Esophagus muscularis mucosa (tissue), 3 donors: ENCODE measurements at regions not wholly inside any gene's neighbourhood (a gene's known extent, or its start where the extent isn't known, plus 50 kb on each side); places are given as distances from the start of the nearest gene placed in this dataset.

Experiments used
- POLR2A ChIP-seq: fragments of 450-650 bp; IDR thresholded peaks from one replicate; pipeline ENCODE4 v1.6.1; 2017; ENCODE audit warnings: antibody characterized with exemption, moderate library complexity, mild to moderate bottlenecking, low read depth
- POLR2AphosphoS5 ChIP-seq, 2 donors: sonication (generic); formaldehyde crosslinking; IDR thresholded peaks; one replicate each; pipeline ENCODE4 v1.6.1; 2017; ENCODE audit warnings: antibody characterized with exemption in 2 of 2
- TF ChIP-seq, protein P1 (sequence below), 3 experiments: fragments of 200-600 bp in 2 of 3; fragments of 450-650 bp in 1 of 3; sonication (generic) in 2 of 3; IDR thresholded peaks; one replicate each; pipeline ENCODE4 v1.5.1; 2017 to 2019; ENCODE audit warnings: antibody characterized with exemption in 3 of 3, mild to moderate bottlenecking in 2 of 3, moderate library complexity in 1 of 3

DNA sequence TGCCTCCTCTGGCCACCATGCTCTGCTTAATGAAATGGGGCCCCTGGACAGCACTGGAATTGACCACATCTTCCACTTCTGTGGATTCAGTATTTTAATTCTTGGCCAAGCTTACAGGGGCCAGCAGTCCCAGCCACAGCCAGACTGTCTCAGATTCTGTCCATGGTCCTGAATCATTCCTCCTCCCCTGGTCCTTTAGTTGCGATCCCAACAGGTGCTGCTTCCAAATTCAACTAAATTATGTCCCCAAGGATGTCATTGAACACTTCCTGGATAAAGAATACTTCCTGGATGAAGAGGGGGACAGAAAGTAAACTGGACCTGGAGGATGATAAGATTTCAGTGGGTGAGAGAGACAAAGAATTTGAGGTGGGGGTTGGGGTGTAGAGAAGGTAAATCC lies 111.1 kb upstream of the FOXB1 start:
- TF ChIP-seq, protein P1, sequence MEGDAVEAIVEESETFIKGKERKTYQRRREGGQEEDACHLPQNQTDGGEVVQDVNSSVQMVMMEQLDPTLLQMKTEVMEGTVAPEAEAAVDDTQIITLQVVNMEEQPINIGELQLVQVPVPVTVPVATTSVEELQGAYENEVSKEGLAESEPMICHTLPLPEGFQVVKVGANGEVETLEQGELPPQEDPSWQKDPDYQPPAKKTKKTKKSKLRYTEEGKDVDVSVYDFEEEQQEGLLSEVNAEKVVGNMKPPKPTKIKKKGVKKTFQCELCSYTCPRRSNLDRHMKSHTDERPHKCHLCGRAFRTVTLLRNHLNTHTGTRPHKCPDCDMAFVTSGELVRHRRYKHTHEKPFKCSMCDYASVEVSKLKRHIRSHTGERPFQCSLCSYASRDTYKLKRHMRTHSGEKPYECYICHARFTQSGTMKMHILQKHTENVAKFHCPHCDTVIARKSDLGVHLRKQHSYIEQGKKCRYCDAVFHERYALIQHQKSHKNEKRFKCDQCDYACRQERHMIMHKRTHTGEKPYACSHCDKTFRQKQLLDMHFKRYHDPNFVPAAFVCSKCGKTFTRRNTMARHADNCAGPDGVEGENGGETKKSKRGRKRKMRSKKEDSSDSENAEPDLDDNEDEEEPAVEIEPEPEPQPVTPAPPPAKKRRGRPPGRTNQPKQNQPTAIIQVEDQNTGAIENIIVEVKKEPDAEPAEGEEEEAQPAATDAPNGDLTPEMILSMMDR (IDR thresholded peaks at IDR 0.05) = no peak
- TF ChIP-seq POLR2A (no peak), POLR2AphosphoS5 (IDR thresholded peaks at IDR 0.05) (no peak)
